Natural killer cell (primary cell): ENCODE measurements at regions not wholly inside any gene's neighbourhood (a gene's known extent, or its start where the extent isn't known, plus 50 kb on each side); places are given as distances from the start of the nearest gene placed in this dataset.

Experiments
- ATAC-seq, 3 donors: fragments of 150-1000 bp in 2 of 3; fragments of 200-7000 bp in 1 of 3; cut with Tn5 transposase; 1 replicate in 1 of 3; 2 replicates in 2 of 3; pipeline ENCODE4 v1.10.0; 2021; ENCODE audit warnings: mild to moderate bottlenecking in 2 of 3, moderate library complexity in 2 of 3
- DNase-seq, 2 donors: peaks; one replicate each; pipeline versions ENCODE4 v3.0.0 to v3.0.0-alpha.2; 2013 to 2021; ENCODE audit warnings: mixed read lengths in 1 of 2
- H3K27ac ChIP-seq: one replicate; pipeline ENCODE4 v1.5.1; 2013; ENCODE audit warnings: mild to moderate bottlenecking, low read length
- H3K27me3 ChIP-seq: one replicate; pipeline ENCODE4 v1.6.1; 2013; ENCODE audit warnings: low read length; ENCODE audit not compliant: control insufficient read depth, insufficient read depth
- H3K36me3 ChIP-seq: one replicate; pipeline ENCODE4 v1.6.1; 2013; ENCODE audit warnings: low read length; ENCODE audit not compliant: control insufficient read depth, insufficient read depth
- H3K4me1 ChIP-seq: one replicate; pipeline ENCODE4 v1.6.1; 2013; ENCODE audit warnings: low read length; ENCODE audit not compliant: control insufficient read depth, insufficient read depth
- H3K4me3 ChIP-seq: one replicate; pipeline ENCODE4 v1.5.1; 2013; ENCODE audit warnings: low read length
- H3K9me3 ChIP-seq: one replicate; pipeline ENCODE4 v1.6.1; 2013; ENCODE audit warnings: low read length; ENCODE audit not compliant: control insufficient read depth, insufficient read depth
- H3K27ac Mint-ChIP-seq, 2 donors: one replicate each; pipeline ENCODE4 v1.8.0; 2022; ENCODE audit warnings: mild to moderate bottlenecking in 2 of 2, mixed read lengths in 2 of 2, moderate library complexity in 1 of 2
- H3K27me3 Mint-ChIP-seq, 2 donors: one replicate each; pipeline ENCODE4 v1.8.0; 2022; ENCODE audit warnings: low read depth in 2 of 2, mixed read lengths in 2 of 2
- H3K36me3 Mint-ChIP-seq: one replicate; pipeline ENCODE4 v1.8.0; 2022; ENCODE audit warnings: mixed read lengths
- H3K4me1 Mint-ChIP-seq, 2 donors: one replicate each; pipeline ENCODE4 v1.8.0; 2022; ENCODE audit warnings: mixed read lengths in 2 of 2
- H3K4me3 Mint-ChIP-seq: one replicate; pipeline ENCODE4 v1.8.0; 2022; ENCODE audit warnings: mild to moderate bottlenecking, moderate library complexity, mixed read lengths
- H3K9me3 Mint-ChIP-seq, 2 donors: one replicate each; pipeline ENCODE4 v1.8.0; 2022; ENCODE audit warnings: mixed read lengths in 2 of 2
- CTCF ChIP-seq: fragments of 200-600 bp; IDR thresholded peaks from one replicate; pipeline ENCODE4 v1.8.0; 2022; ENCODE audit warnings: antibody characterized with exemption
- WGBS: methylation state at CpG from one replicate; pipeline ENCODE4 v1.1.7; 2013; ENCODE audit warnings: missing lambda C conversion rate; ENCODE audit not compliant: insufficient coverage; 5-methylcytosine and 5-hydroxymethylcytosine counted together
- intact Hi-C: fragments of 100-400 bp; cut with micrococcal nuclease; formaldehyde crosslinking; loops from one replicate; pipeline ENCODE4 v1.14.2; 2022

GRCh38 chr14:38016497-38016896 lies 191.2 kb upstream of the SSTR1 start:
- H3K27ac Mint-ChIP-seq: no peak overlapping the region
- peaks cover 4 to 5% of the 10 kb centered on the region in 2 donors for H3K9me3 Mint-ChIP-seq
- no peak overlapping the region for H3K4me3 Mint-ChIP-seq
- no peaks in the 10 kb centered on the region for H3K36me3 ChIP-seq
- ATAC-seq (no peak), DNase-seq (no peak)
- H3K27me3 Mint-ChIP-seq: peaks cover 0 to 6% of the 10 kb centered on the region in 2 donors
- intact Hi-C loops: no loop called here
- TF ChIP-seq CTCF: no peak
- WGBS: 83% methylated on average over 2 of the region's 2 CpGs
- H3K9me3 ChIP-seq: peaks cover 11% of the 10 kb centered on the region
- H3K4me3 ChIP-seq: no peak overlapping the region
- H3K4me1 Mint-ChIP-seq: no peaks in the 10 kb centered on the region
- H3K36me3 Mint-ChIP-seq: peaks cover 7% of the 10 kb centered on the region
- no peaks in the 10 kb centered on the region for H3K4me1 ChIP-seq
- no peaks in the 10 kb centered on the region for H3K27me3 ChIP-seq
- H3K27ac ChIP-seq: no peak overlapping the region

GRCh38 chr14:38021861-38022260 lies 185.8 kb upstream of the SSTR1 start:
- H3K27ac Mint-ChIP-seq: no peak overlapping the region
- no peak overlapping the region for H3K4me3 Mint-ChIP-seq
- H3K4me1 ChIP-seq: no peaks in the 10 kb centered on the region
- H3K4me3 ChIP-seq: no peak overlapping the region
- no peak overlapping the region for H3K27ac ChIP-seq
- no peaks in the 10 kb centered on the region for H3K27me3 ChIP-seq
- TF ChIP-seq CTCF: no peak
- H3K9me3 ChIP-seq: no peaks in the 10 kb centered on the region
- H3K9me3 Mint-ChIP-seq: peaks cover 2 to 9% of the 10 kb centered on the region in 2 donors
- ATAC-seq (no peak), DNase-seq (no peak)
- intact Hi-C loops: no loop called here
- H3K36me3 Mint-ChIP-seq: peaks cover 23% of the 10 kb centered on the region
- peaks cover 6 to 7% of the 10 kb centered on the region in 2 donors for H3K27me3 Mint-ChIP-seq
- 93% methylated on average over 2 of the region's 2 CpGs for WGBS
- no peaks in the 10 kb centered on the region for H3K36me3 ChIP-seq
- H3K4me1 Mint-ChIP-seq: peaks cover 7 to 8% of the 10 kb centered on the region in 2 donors

- TF ChIP-seq CTCF: no peak
- Mint-ChIP-seq H3K4me3 (no peak overlapping the region), H3K9me3 (peaks cover 2 to 9% of the 10 kb centered on the region in 2 donors), H3K27ac (no peak overlapping the region), H3K27me3 (peaks cover 6 to 7% of the 10 kb centered on the region in 2 donors), H3K4me1 (peaks cover 7 to 8% of the 10 kb centered on the region in 2 donors), H3K36me3 (peaks cover 23% of the 10 kb centered on the region)
- Histone ChIP-seq H3K27me3 (no peaks in the 10 kb centered on the region), H3K27ac (no peak overlapping the region), H3K4me3 (no peak overlapping the region), H3K36me3 (no peaks in the 10 kb centered on the region), H3K4me1 (no peaks in the 10 kb centered on the region), H3K9me3 (no peaks in the 10 kb centered on the region)
- intact Hi-C loops: no loop called here
- DNase-seq (no peak), ATAC-seq (no peak)
- 85% methylated on average over 2 of the region's 3 CpGs for WGBS
Observed at GRCh38 chr14:38022775-38023174, 184.9 kb upstream of the SSTR1 start.

GRCh38 chr14:38038171-38038570 lies 169.5 kb upstream of the SSTR1 start:
- ATAC-seq (no peak), DNase-seq (no peak)
- Histone ChIP-seq H3K4me1 (no peaks in the 10 kb centered on the region), H3K4me3 (no peak overlapping the region), H3K9me3 (no peaks in the 10 kb centered on the region), H3K36me3 (no peaks in the 10 kb centered on the region), H3K27ac (no peak overlapping the region), H3K27me3 (no peaks in the 10 kb centered on the region)
- intact Hi-C loops: no loop called here
- no peaks in the 10 kb centered on the region for H3K9me3 Mint-ChIP-seq
- H3K4me3 Mint-ChIP-seq: no peak overlapping the region
- no peaks in the 10 kb centered on the region for H3K36me3 Mint-ChIP-seq
- H3K27ac Mint-ChIP-seq: no peak overlapping the region
- TF ChIP-seq CTCF: no peak
- WGBS: 98% methylated on average over 3 of the region's 3 CpGs
- H3K27me3 Mint-ChIP-seq: peaks cover 0 to 7% of the 10 kb centered on the region in 2 donors
- peaks cover 0 to under 1% of the 10 kb centered on the region in 2 donors for H3K4me1 Mint-ChIP-seq
